22Rv1 (cell line): ENCODE measurements at regions not wholly inside any gene's neighbourhood (a gene's known extent, or its start where the extent isn't known, plus 50 kb on each side); places are given as distances from the start of the nearest gene placed in this dataset.
"Not testable (repeated sequence)": the region's sequence is repeated elsewhere in the genome, so short reads cannot be mapped to it uniquely, and the experiment has no call there.

Experiments
- H3K27ac ChIP-seq: fragments of 450-650 bp; 2 replicates; pipeline ENCODE4 v1.5.1; 2017
- ZFX ChIP-seq: fragments of 450-650 bp; IDR thresholded peaks from 2 replicates; pipeline ENCODE4 v1.6.1; 2017; ENCODE audit warnings: antibody characterized with exemption, borderline replicate concordance
- TF ChIP-seq, protein P1 (sequence below): fragments of 450-650 bp; IDR thresholded peaks from 2 replicates; pipeline ENCODE4 v1.5.1; 2017; ENCODE audit warnings: mild to moderate bottlenecking

DNA sequence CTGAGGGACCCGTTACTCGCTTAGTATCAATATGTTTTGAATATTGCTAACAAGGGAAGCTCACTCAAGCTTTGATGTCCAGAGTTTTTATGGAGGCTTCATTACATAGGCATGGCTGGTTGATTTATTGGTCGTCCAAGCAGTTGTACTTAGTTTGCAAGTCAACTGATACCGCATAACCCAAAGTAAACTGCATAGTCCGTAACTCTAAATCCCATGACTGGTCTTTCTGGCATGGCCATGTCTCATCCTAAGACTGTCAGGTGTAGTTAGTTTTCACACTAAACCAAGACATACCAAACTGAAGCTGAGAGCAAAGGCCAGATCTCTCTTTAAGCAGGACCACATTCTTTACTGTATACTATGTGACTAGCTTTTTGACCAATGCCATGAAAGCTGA is 397.9 kb downstream of the TFEC start:
- H3K27ac ChIP-seq: no peak overlapping the region
- TF ChIP-seq, protein P1, sequence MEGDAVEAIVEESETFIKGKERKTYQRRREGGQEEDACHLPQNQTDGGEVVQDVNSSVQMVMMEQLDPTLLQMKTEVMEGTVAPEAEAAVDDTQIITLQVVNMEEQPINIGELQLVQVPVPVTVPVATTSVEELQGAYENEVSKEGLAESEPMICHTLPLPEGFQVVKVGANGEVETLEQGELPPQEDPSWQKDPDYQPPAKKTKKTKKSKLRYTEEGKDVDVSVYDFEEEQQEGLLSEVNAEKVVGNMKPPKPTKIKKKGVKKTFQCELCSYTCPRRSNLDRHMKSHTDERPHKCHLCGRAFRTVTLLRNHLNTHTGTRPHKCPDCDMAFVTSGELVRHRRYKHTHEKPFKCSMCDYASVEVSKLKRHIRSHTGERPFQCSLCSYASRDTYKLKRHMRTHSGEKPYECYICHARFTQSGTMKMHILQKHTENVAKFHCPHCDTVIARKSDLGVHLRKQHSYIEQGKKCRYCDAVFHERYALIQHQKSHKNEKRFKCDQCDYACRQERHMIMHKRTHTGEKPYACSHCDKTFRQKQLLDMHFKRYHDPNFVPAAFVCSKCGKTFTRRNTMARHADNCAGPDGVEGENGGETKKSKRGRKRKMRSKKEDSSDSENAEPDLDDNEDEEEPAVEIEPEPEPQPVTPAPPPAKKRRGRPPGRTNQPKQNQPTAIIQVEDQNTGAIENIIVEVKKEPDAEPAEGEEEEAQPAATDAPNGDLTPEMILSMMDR: no peak
- TF ChIP-seq ZFX: no peak

DNA sequence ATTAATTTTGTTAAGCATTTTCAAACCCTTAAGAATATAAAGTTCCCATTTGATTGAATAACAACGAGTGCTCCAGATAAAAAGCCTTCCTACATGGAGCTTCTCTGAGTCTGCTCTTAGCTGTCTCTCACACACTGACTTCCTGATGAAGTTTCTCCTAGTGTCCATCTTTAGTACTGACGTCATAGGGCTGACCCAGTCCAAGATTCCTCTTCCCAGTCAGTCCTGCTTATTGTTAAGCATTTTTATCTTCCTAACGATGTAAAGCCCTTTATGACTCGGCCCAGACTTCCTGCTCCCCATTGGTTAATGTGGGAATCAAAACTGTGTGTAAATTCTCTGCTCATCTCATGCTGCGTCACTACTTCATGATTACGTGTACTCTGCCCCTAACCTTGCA is 398.8 kb downstream of the TFEC start:
- TF ChIP-seq, protein P1: no peak
- no peak for TF ChIP-seq ZFX
- H3K27ac ChIP-seq: no peak overlapping the region

DNA sequence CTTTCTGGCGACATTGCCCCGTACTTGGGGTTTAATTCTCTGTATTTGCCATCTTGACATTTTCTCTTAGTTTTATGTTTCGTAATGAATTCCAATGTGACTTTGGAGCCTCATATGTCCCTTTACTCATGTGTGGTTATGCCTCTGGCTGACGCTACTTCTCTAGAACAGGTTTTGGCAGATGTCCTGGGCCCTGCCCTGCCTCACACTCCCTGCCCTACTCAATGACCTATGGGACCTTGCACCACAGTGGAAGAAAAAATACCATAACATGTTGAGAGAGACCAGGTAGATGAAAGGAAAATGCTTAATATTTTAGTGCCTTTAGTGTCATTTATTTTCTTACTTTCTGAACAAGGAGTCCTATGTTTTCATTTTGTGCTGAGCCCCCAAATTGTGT is 400.5 kb downstream of the TFEC start:
- TF ChIP-seq ZFX: no peak
- TF ChIP-seq, protein P1: no peak

DNA sequence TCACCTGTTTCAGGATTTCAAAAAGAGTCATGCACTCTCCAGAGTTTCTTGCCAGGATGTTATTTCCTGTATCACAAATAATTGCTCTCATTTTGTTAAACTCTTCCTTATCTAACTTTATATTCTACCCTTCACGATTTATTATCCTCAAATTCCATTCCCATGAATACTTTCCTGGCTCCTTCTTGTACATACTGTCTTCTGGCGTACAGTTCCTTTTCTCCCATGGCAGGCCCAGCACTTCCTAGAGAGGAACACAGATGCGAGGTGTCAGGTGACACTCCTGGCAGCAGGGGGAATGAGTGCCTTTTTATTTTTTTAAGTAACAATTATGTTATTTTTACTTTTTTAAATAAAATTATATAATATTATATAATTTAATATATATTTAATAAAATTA is 411.9 kb downstream of the TFEC start:
- TF ChIP-seq ZFX: no peak
- TF ChIP-seq, protein P1: no peak
- H3K27ac ChIP-seq: no peak overlapping the region

More for the DNA sequence above, 400.5 kb downstream of the TFEC start:
- H3K27ac ChIP-seq: no peak overlapping the region

DNA sequence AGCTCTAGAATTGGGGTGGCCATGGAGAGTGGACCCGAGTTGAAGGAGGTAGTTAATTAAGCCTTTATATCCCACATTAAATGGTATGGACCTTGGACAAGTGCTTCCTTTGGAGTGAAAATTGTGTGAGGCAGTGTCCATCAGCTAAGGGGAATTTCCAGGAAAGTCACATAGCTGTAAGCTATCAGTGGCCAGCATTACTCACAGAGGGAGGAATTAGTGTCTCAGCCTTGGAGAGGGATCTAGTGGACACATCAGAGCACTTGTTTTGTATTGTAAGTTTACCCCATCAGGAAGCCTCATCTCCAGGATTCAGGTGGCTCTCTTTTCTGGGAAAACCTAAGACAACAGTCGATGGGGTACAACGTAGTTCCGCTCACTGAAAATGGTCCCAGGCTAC is 416.7 kb downstream of the TFEC start:
- no peak overlapping the region for H3K27ac ChIP-seq
- no peak for TF ChIP-seq ZFX
- TF ChIP-seq, protein P1: no peak

DNA sequence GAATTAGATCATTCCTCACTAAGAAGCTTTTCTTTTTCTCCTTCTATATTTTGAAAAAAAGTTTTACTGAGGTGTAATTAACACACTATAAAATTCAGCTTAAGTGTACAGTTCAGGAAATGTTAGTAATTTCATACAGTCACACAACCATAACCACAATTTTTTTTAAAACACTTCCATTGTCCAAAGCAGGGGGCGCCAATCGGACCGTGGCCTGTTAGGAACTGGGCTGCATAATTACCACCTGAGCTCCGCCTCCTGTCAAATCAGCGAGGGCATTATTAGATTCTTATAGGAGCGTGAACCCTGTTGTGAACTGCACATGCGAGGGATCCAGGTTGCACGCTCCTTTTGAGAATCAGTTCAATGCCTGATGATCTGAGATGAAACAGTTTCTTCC is 427.1 kb downstream of the TFEC start:
- TF ChIP-seq ZFX: no peak
- TF ChIP-seq, protein P1: peak; percentile 65
- H3K27ac ChIP-seq: no peak overlapping the region

DNA sequence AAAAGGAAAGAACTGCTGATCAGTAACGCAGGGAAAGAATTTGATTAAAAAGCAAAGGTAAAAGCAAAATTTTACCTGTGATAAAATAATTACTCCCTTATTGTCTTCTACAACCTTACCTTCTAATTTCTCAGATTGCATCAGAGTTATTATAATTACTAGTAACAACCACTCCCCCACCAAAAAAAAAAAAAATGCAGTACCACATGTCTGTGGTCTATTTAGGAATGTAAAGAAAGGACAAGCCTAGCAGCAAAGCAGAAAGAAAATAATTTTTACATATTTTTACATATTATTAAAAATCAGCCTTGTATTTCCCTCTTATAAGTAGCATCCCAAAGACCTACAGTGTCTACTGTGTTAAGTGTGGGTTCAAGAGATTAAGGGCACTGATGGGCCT is 430.4 kb downstream of the TFEC start:
- TF ChIP-seq ZFX: no peak
- TF ChIP-seq, protein P1: no peak
- no peak overlapping the region for H3K27ac ChIP-seq

DNA sequence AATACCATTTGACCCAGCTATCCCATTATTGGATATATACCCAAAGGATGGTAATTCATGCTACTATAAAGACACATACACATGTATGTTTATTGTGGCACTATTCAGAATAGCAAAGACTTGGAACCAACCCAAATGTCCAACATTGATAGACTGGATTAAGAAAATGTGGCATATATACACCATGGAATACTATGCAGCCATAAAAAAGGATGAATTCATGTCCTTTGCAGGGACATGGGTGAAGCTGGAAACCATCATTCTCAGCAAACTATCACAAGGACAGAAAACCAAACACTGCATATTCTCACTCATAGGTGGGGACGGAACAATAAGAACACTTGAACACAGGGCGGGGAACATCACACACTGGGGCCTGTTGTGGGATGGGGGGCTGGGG is 431.4 kb downstream of the TFEC start:
- H3K27ac ChIP-seq: not testable (repeated sequence)

DNA sequence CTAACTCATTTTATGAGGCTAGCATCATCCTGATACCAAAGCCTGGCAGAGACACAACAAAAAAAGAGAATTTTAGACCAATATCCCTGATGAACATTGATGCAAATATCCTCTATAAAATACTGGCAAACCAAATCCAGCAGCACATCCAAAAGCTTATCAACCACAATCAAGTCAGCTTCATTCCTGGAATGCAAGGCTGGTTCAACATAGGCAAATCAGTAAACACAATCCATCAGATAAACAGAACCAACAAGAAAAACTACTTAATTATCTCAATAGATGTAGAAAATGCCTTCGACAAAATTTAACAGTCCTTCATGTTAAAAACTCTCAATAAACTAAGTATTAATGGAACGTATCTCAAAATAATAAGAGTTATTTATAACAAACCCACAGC is 433.3 kb downstream of the TFEC start:
- not testable (repeated sequence) for H3K27ac ChIP-seq
